CD4-positive, alpha-beta T cell (primary cell): ENCODE measurements at regions not wholly inside any gene's neighbourhood (a gene's known extent, or its start where the extent isn't known, plus 50 kb on each side); places are given as distances from the start of the nearest gene placed in this dataset.

Source experiments
- ATAC-seq: fragments of 200-7000 bp; cut with Tn5 transposase; one replicate; pipeline ENCODE4 v1.10.0; 2022; ENCODE audit warnings: mild to moderate bottlenecking; ENCODE audit not compliant: poor library complexity
- CTCF ChIA-PET: fragments of 350-600 bp; sonication (Branson Sonifier 250); formaldehyde crosslinking; loops from one replicate; lab custom pipeline; 2021; ENCODE audit warnings: antibody characterized with exemption, inconsistent platforms; lab: Charles Lee
- POLR2A ChIA-PET: fragments of 350-600 bp; sonication (Branson Sonifier 250); formaldehyde crosslinking; loops from one replicate; lab custom pipeline; 2021; ENCODE audit warnings: antibody characterized with exemption, inconsistent platforms; lab: Charles Lee
- DNase-seq, 14 experiments: peaks; one replicate each; pipeline ENCODE4 v3.0.0-alpha.2; 2013 to 2020; ENCODE audit warnings: mixed read lengths in 2 of 14
- H3K27ac ChIP-seq, 2 donors: one replicate each; pipeline versions ENCODE4 v1.5.1 to v1.7.0; 2013; ENCODE audit warnings: low read length in 2 of 2, low read depth in 1 of 2, mild to moderate bottlenecking in 1 of 2
- H3K27me3 ChIP-seq, 2 experiments: 1 replicate in 1 of 2; 2 replicates in 1 of 2; pipeline versions ENCODE4 v1.6.1 to v1.7.0; 2013; ENCODE audit warnings: low read length in 2 of 2, control low read depth in 1 of 2, mild to moderate bottlenecking in 1 of 2, moderate library complexity in 1 of 2; ENCODE audit not compliant: insufficient read depth in 2 of 2, control insufficient read depth in 1 of 2
- H3K36me3 ChIP-seq: one replicate; pipeline ENCODE4 v1.6.1; 2013; ENCODE audit warnings: low read length, control low read depth; ENCODE audit not compliant: insufficient read depth
- H3K4me1 ChIP-seq: one replicate; pipeline ENCODE4 v1.6.1; 2013; ENCODE audit warnings: low read length, control low read depth; ENCODE audit not compliant: insufficient read depth
- H3K4me3 ChIP-seq: one replicate; pipeline ENCODE4 v1.5.1; 2013; ENCODE audit warnings: mild to moderate bottlenecking, low read length, moderate library complexity
- H3K9me3 ChIP-seq, 2 experiments: 1 replicate in 1 of 2; 2 replicates in 1 of 2; pipeline versions ENCODE4 v1.6.1 to v1.7.0; 2013; ENCODE audit warnings: low read length in 2 of 2, mild to moderate bottlenecking in 2 of 2, control low read depth in 1 of 2, moderate library complexity in 1 of 2; ENCODE audit not compliant: control insufficient read depth in 1 of 2, insufficient read depth in 1 of 2
- H3K27ac Mint-ChIP-seq: one replicate; pipeline ENCODE4 v1.8.0; 2020; ENCODE audit warnings: mixed read lengths
- H3K27me3 Mint-ChIP-seq: one replicate; pipeline ENCODE4 v1.8.0; 2021; ENCODE audit warnings: mixed read lengths
- H3K36me3 Mint-ChIP-seq: one replicate; pipeline ENCODE4 v1.8.0; 2021; ENCODE audit warnings: low read depth, mixed read lengths
- H3K4me1 Mint-ChIP-seq: one replicate; pipeline ENCODE4 v1.8.0; 2021; ENCODE audit warnings: low read depth, mixed read lengths
- H3K4me3 Mint-ChIP-seq: one replicate; pipeline ENCODE4 v1.8.0; 2020; ENCODE audit warnings: mild to moderate bottlenecking, mixed read lengths
- H3K9me3 Mint-ChIP-seq: one replicate; pipeline ENCODE4 v1.8.0; 2020; ENCODE audit warnings: mixed read lengths
- intact Hi-C, 2 experiments: fragments of 100-400 bp; cut with DNase I in 1 of 2; cut with micrococcal nuclease in 1 of 2; formaldehyde crosslinking; loops; one replicate each; pipeline versions ENCODE4 v1.15.1 to v1.9.0; 2023 to 2025; cut with DNase I, micrococcal nuclease
- TF ChIP-seq, protein P1 (sequence below): fragments of 200-600 bp; IDR thresholded peaks from one replicate; pipeline ENCODE4 v1.8.0; 2022; ENCODE audit warnings: antibody characterized with exemption, mild to moderate bottlenecking

DNA sequence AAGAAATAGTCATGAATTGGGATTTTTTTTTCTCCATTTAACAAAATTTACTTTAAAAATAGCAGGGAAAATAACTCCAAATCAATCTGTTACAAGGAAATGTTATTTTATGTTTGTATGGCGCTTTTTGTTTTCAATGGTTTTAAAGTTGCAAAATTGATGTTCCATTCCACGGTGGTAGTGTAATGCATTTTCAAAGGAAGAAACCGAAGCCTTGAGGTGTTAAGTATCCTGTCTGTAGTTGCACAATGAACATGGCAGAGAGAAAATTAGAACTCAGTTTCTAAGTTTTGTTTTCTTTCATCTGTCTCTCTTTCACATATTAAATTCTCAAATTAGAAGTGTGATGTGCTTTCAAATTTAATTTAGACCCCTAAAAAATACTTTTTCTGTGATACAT lies 841.8 kb downstream of the USP25 start:
- TF ChIP-seq, protein P1, sequence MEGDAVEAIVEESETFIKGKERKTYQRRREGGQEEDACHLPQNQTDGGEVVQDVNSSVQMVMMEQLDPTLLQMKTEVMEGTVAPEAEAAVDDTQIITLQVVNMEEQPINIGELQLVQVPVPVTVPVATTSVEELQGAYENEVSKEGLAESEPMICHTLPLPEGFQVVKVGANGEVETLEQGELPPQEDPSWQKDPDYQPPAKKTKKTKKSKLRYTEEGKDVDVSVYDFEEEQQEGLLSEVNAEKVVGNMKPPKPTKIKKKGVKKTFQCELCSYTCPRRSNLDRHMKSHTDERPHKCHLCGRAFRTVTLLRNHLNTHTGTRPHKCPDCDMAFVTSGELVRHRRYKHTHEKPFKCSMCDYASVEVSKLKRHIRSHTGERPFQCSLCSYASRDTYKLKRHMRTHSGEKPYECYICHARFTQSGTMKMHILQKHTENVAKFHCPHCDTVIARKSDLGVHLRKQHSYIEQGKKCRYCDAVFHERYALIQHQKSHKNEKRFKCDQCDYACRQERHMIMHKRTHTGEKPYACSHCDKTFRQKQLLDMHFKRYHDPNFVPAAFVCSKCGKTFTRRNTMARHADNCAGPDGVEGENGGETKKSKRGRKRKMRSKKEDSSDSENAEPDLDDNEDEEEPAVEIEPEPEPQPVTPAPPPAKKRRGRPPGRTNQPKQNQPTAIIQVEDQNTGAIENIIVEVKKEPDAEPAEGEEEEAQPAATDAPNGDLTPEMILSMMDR, result no peak
- ChIA-PET POLR2A (no interaction called here), CTCF (no interaction called here)
- intact Hi-C loops, result no loop called here
- H3K4me1 ChIP-seq, result no peaks in the 10 kb centered on the region
- no peak overlapping the region for H3K4me3 ChIP-seq
- DNase-seq, result no peak
- Mint-ChIP-seq H3K4me3 (no peak overlapping the region), H3K27me3 (no peaks in the 10 kb centered on the region), H3K36me3 (no peaks in the 10 kb centered on the region), H3K9me3 (peaks cover 2% of the 10 kb centered on the region), H3K27ac (no peak overlapping the region), H3K4me1 (no peaks in the 10 kb centered on the region)
- H3K27me3 ChIP-seq, result no peaks in the 10 kb centered on the region
- no peaks in the 10 kb centered on the region for H3K36me3 ChIP-seq
- peaks cover 0 to 13% of the 10 kb centered on the region in 2 experiments for H3K9me3 ChIP-seq
- H3K27ac ChIP-seq, result no peak overlapping the region
- no peak for ATAC-seq

DNA sequence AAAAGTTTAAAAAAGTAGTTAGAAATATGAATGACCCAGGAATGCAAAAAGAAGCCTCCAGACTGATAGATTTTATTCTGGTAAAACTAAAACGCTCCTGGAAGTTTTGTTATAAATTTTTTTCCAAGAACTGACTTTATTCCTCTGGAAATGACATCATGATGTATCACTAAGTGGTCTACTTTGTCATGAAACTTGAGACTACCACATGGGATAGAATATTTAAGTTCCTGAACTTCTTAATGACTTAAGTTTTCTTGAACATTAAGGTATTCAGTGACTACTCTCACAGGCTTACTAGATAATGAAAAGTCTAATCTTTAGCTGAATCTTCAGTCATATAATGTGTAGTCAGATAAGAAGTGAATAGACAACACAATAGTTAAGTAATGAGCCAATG lies 842.2 kb downstream of the USP25 start:
- H3K4me3 Mint-ChIP-seq, result no peak overlapping the region
- no peak for DNase-seq
- TF ChIP-seq, protein P1, result no peak
- peaks cover 2% of the 10 kb centered on the region for H3K9me3 Mint-ChIP-seq
- H3K9me3 ChIP-seq, result peaks cover 0 to 13% of the 10 kb centered on the region in 2 experiments
- H3K27me3 Mint-ChIP-seq, result no peaks in the 10 kb centered on the region
- ATAC-seq, result no peak
- intact Hi-C loops, result no loop called here
- H3K4me1 ChIP-seq, result no peaks in the 10 kb centered on the region
- no peaks in the 10 kb centered on the region for H3K36me3 ChIP-seq
- no peak overlapping the region for H3K27ac ChIP-seq
- no peaks in the 10 kb centered on the region for H3K36me3 Mint-ChIP-seq
- no peaks in the 10 kb centered on the region for H3K27me3 ChIP-seq
- ChIA-PET CTCF (no interaction called here), POLR2A (no interaction called here)
- H3K4me3 ChIP-seq, result no peak overlapping the region
- H3K4me1 Mint-ChIP-seq, result no peaks in the 10 kb centered on the region
- no peak overlapping the region for H3K27ac Mint-ChIP-seq

DNA sequence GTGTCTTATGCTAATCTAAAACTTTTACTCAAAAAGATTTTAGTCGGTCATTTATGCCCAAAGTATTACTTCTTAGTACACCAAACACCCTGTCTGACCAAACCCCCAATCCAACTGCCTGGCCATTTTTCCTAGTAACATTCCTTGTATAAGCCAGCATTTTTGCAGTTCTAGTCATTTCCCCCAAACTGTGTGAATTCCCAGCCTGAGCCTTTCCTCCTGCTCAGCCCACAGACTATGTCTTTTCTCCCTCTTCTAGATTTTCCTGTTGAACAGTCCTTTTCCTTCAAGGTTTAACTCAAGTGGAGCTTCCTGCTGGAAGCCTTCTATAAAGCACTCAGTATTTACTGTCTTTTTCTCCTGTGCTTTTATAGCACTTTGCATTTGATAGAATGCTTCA lies 843.8 kb downstream of the USP25 start:
- POLR2A ChIA-PET, result no interaction called here
- Histone ChIP-seq H3K4me1 (no peaks in the 10 kb centered on the region), H3K36me3 (no peaks in the 10 kb centered on the region), H3K4me3 (no peak overlapping the region), H3K9me3 (peaks cover 0 to 13% of the 10 kb centered on the region in 2 experiments), H3K27ac (no peak overlapping the region), H3K27me3 (no peaks in the 10 kb centered on the region)
- no peaks in the 10 kb centered on the region for H3K27me3 Mint-ChIP-seq
- no peak overlapping the region for H3K27ac Mint-ChIP-seq
- no peak overlapping the region for H3K4me3 Mint-ChIP-seq
- ATAC-seq (no peak), DNase-seq (no peak)
- no peaks in the 10 kb centered on the region for H3K4me1 Mint-ChIP-seq
- TF ChIP-seq, protein P1, result no peak
- H3K36me3 Mint-ChIP-seq, result no peaks in the 10 kb centered on the region
- intact Hi-C loops, result no loop called here
- H3K9me3 Mint-ChIP-seq, result peaks cover 2% of the 10 kb centered on the region
- CTCF ChIA-PET, result no interaction called here
